ENCODE measurements at regions not wholly inside any gene's neighbourhood (a gene's known extent, or its start where the extent isn't known, plus 50 kb on each side); places are given as distances from the start of the nearest gene placed in this dataset.

- Histone ChIP-seq H3K9me3 (ENCODE audit: control insufficient read depth in 4 of 4, low read length in 3 of 4) (peaks cover 0 to 3% (median 1%) of the 10 kb centered on the region in 4 donors), H3K36me3 (ENCODE audit: control insufficient read depth in 4 of 4, insufficient read depth in 3 of 4, low read depth in 1 of 4, low read length in 3 of 4) (no peaks in the 10 kb centered on the region), H3K27ac (ENCODE audit: low read depth in 1 of 2, low read length in 2 of 2) (no peak overlapping the region), H3K4me3 (ENCODE audit: low read depth in 1 of 3, low read length in 3 of 3) (no peak overlapping the region), H3K27me3 (ENCODE audit: control insufficient read depth in 4 of 4, insufficient read depth in 4 of 4, low read length in 3 of 4) (peaks cover 0 to 8% (median 1%) of the 10 kb centered on the region in 4 donors), H3K4me1 (ENCODE audit: control insufficient read depth in 4 of 4, insufficient read depth in 4 of 4, low read length in 3 of 4) (no peaks in the 10 kb centered on the region), H3K9ac (ENCODE audit: low read depth in 1 of 2, low read length in 2 of 2) (no peak overlapping the region)
- 79% methylated on average over 8 of the region's 8 CpGs for WGBS
- DNase-seq (ENCODE audit: low spot score) = no peak
- TF ChIP-seq, protein P1, sequence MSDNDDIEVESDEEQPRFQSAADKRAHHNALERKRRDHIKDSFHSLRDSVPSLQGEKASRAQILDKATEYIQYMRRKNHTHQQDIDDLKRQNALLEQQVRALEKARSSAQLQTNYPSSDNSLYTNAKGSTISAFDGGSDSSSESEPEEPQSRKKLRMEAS (IDR thresholded peaks at IDR 0.05) = no peak
- TF ChIP-seq FOXA2 (IDR thresholded peaks at IDR 0.05) (no peak), TAF1 (conservative IDR thresholded peaks at IDR 0.05) (no peak), EGR1 (IDR thresholded peaks at IDR 0.05; ENCODE audit: low read depth in 2 of 2) (no peak), NR2F2 (IDR thresholded peaks at IDR 0.05) (no peak)
- TF ChIP-seq, protein P2, sequence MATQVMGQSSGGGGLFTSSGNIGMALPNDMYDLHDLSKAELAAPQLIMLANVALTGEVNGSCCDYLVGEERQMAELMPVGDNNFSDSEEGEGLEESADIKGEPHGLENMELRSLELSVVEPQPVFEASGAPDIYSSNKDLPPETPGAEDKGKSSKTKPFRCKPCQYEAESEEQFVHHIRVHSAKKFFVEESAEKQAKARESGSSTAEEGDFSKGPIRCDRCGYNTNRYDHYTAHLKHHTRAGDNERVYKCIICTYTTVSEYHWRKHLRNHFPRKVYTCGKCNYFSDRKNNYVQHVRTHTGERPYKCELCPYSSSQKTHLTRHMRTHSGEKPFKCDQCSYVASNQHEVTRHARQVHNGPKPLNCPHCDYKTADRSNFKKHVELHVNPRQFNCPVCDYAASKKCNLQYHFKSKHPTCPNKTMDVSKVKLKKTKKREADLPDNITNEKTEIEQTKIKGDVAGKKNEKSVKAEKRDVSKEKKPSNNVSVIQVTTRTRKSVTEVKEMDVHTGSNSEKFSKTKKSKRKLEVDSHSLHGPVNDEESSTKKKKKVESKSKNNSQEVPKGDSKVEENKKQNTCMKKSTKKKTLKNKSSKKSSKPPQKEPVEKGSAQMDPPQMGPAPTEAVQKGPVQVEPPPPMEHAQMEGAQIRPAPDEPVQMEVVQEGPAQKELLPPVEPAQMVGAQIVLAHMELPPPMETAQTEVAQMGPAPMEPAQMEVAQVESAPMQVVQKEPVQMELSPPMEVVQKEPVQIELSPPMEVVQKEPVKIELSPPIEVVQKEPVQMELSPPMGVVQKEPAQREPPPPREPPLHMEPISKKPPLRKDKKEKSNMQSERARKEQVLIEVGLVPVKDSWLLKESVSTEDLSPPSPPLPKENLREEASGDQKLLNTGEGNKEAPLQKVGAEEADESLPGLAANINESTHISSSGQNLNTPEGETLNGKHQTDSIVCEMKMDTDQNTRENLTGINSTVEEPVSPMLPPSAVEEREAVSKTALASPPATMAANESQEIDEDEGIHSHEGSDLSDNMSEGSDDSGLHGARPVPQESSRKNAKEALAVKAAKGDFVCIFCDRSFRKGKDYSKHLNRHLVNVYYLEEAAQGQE (IDR thresholded peaks at IDR 0.05) = no peak
- TF ChIP-seq, protein P3, sequence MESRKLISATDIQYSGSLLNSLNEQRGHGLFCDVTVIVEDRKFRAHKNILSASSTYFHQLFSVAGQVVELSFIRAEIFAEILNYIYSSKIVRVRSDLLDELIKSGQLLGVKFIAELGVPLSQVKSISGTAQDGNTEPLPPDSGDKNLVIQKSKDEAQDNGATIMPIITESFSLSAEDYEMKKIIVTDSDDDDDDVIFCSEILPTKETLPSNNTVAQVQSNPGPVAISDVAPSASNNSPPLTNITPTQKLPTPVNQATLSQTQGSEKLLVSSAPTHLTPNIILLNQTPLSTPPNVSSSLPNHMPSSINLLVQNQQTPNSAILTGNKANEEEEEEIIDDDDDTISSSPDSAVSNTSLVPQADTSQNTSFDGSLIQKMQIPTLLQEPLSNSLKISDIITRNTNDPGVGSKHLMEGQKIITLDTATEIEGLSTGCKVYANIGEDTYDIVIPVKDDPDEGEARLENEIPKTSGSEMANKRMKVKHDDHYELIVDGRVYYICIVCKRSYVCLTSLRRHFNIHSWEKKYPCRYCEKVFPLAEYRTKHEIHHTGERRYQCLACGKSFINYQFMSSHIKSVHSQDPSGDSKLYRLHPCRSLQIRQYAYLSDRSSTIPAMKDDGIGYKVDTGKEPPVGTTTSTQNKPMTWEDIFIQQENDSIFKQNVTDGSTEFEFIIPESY (IDR thresholded peaks at IDR 0.05) = no peak
These were observed 90.6 kb upstream of the SIM2 start for GRCh38 chr21:36608041-36608896.

DNA sequence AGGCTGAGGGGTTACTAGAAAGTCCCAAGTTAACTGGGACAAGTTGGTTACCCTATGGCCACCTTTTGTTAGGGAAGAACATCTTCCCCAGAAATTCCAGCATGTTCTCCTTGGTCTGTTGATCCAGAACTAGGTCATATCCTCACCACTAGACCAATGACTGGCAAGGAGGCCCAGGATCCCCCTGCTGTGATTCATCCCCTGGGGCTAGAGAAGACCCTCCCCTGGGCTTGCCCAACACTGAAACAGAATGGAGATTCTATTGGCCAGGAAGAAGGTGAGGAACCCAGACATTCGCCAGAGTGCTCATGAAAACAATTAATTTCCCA, 90.1 kb upstream of the SIM2 start:
- no peaks in the 10 kb centered on the region for H3K4me1 ChIP-seq (ENCODE audit: control insufficient read depth in 4 of 4, insufficient read depth in 4 of 4, low read length in 3 of 4)
- H3K27ac ChIP-seq (ENCODE audit: low read depth in 1 of 2, low read length in 2 of 2) = no peak overlapping the region
- TF ChIP-seq FOXA2 (IDR thresholded peaks at IDR 0.05) = no peak
- no peak for TF ChIP-seq HNF4A (conservative IDR thresholded peaks at IDR 0.05)
- no peak for TF ChIP-seq RXRA (IDR thresholded peaks at IDR 0.05)
- TF ChIP-seq FOXA1 (IDR thresholded peaks at IDR 0.05) = no peak
- TF ChIP-seq NR2F2 (IDR thresholded peaks at IDR 0.05) = no peak
- no peak for TF ChIP-seq SP1 (IDR thresholded peaks at IDR 0.05)
- TF ChIP-seq, protein P3 (IDR thresholded peaks at IDR 0.05) = no peak
- TF ChIP-seq RAD21 (IDR thresholded peaks at IDR 0.05) = no peak
- no peak for TF ChIP-seq HNF4G (IDR thresholded peaks at IDR 0.05)
- H3K27me3 ChIP-seq (ENCODE audit: control insufficient read depth in 4 of 4, insufficient read depth in 4 of 4, low read length in 3 of 4) = peaks cover 0 to 10% (median 1%) of the 10 kb centered on the region in 4 donors
- WGBS = 92% methylated on average over 1 of the region's 1 CpG
- no peak overlapping the region for H3K4me3 ChIP-seq (ENCODE audit: low read depth in 1 of 3, low read length in 3 of 3)
- peaks cover 0 to 3% (median 1%) of the 10 kb centered on the region in 4 donors for H3K9me3 ChIP-seq (ENCODE audit: control insufficient read depth in 4 of 4, low read length in 3 of 4)
- H3K36me3 ChIP-seq (ENCODE audit: control insufficient read depth in 4 of 4, insufficient read depth in 3 of 4, low read depth in 1 of 4, low read length in 3 of 4) = no peaks in the 10 kb centered on the region
- no peak overlapping the region for H3K9ac ChIP-seq (ENCODE audit: low read depth in 1 of 2, low read length in 2 of 2)
- no peak for DNase-seq (ENCODE audit: low spot score)

Measured in liver (tissue), 7 donors.